ENCODE measurements at regions not wholly inside any gene's neighbourhood (a gene's known extent, or its start where the extent isn't known, plus 50 kb on each side); places are given as distances from the start of the nearest gene placed in this dataset.

- DNase-seq (ENCODE audit: low spot score), result no peak
- in situ Hi-C loops (cut with MboI; ENCODE audit: low sequenced_read_pairs, unreplicated experiment), result no loop called here
- no peak for TF ChIP-seq CTCF (IDR thresholded peaks at IDR 0.05; ENCODE audit: borderline replicate concordance, control extremely low read depth, extremely low read depth, insufficient read depth, missing control alignments)
These were observed 224.3 kb downstream of the ANAPC1 start for GRCh38 chr2:111659361-111660333.

GRCh38 chr2:111660811-111661210, 223.2 kb downstream of the ANAPC1 start:
- TF ChIP-seq CTCF (IDR thresholded peaks at IDR 0.05; ENCODE audit: borderline replicate concordance, control extremely low read depth, extremely low read depth, insufficient read depth, missing control alignments), result no peak
- in situ Hi-C loops (cut with MboI; ENCODE audit: low sequenced_read_pairs, unreplicated experiment), result no loop called here
- DNase-seq (ENCODE audit: low spot score), result no peak

- in situ Hi-C loops (cut with MboI; ENCODE audit: low sequenced_read_pairs, unreplicated experiment), result no loop called here
- no peak for TF ChIP-seq CTCF (IDR thresholded peaks at IDR 0.05; ENCODE audit: borderline replicate concordance, control extremely low read depth, extremely low read depth, insufficient read depth, missing control alignments)
- DNase-seq (ENCODE audit: low spot score), result no peak
These were observed 222.6 kb downstream of the ANAPC1 start for GRCh38 chr2:111661286-111661940.

- no peak for TF ChIP-seq CTCF (IDR thresholded peaks at IDR 0.05; ENCODE audit: borderline replicate concordance, control extremely low read depth, extremely low read depth, insufficient read depth, missing control alignments)
- DNase-seq (ENCODE audit: low spot score), result no peak
- in situ Hi-C loops (cut with MboI; ENCODE audit: low sequenced_read_pairs, unreplicated experiment), result no loop called here
These were observed 221.8 kb downstream of the ANAPC1 start for GRCh38 chr2:111662039-111662770.

GRCh38 chr2:111662771-111663470, 221.1 kb downstream of the ANAPC1 start:
- TF ChIP-seq CTCF (IDR thresholded peaks at IDR 0.05; ENCODE audit: borderline replicate concordance, control extremely low read depth, extremely low read depth, insufficient read depth, missing control alignments), result no peak
- in situ Hi-C loops (cut with MboI; ENCODE audit: low sequenced_read_pairs, unreplicated experiment), result no loop called here
- peak; percentile 68 for DNase-seq (ENCODE audit: low spot score)
